ENCODE measurements at regions not wholly inside any gene's neighbourhood (a gene's known extent, or its start where the extent isn't known, plus 50 kb on each side); places are given as distances from the start of the nearest gene placed in this dataset.
"Not testable (repeated sequence)": the region's sequence is repeated elsewhere in the genome, so short reads cannot be mapped to it uniquely, and the experiment has no call there.

DNA sequence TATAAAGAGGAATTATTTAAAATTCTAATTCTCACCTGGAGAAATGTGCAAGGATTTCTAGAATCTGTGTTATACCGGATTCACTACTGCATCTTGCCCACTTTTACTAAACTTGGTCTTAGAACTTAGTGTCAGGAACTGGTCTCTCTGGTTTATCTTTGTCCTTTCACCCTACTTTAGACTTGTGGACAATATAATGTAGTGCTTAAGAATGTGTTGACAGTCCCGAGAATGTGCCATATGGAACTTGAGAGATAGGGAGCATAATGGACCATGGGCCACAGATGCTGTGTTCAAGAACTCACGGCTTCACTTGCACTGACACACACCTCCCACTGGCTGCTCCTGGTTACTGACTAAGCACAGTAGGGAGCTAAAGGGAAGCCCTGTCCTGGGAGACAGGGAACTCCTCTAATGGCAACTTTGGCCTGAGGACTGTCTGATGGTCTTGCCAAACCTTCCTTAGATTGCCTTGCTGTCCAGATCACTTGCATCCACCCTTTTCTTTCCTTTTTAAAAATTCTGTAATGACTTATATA is 476.0 kb upstream of the CHD1 start:
- H3K4me2 ChIP-seq; H3F3A ChIP-seq (replicated peaks; ENCODE audit: insufficient read depth); H3K36me3 ChIP-seq (replicated peaks in 1 of 2; ENCODE audit: control insufficient read depth in 1 of 2, insufficient read depth in 2 of 2, low read length in 1 of 2); H3K79me2 ChIP-seq (ENCODE audit: insufficient read depth); H3K9me3 ChIP-seq; H3K4me3 ChIP-seq (ENCODE audit: low read depth in 2 of 2, low read length in 1 of 2); H3K9me2 ChIP-seq; CTCF ChIA-PET; POLR2A ChIA-PET; H2AFZ ChIP-seq (ENCODE audit: low read depth); H4K20me1 ChIP-seq (ENCODE audit: insufficient read depth); DNase-seq; H3K9ac ChIP-seq; H3K27ac ChIP-seq (ENCODE audit: low read depth in 2 of 2, low read length in 1 of 2); H3K27me3 ChIP-seq (ENCODE audit: insufficient read depth); H3K4me1 ChIP-seq (ENCODE audit: control insufficient read depth in 1 of 2, insufficient read depth in 2 of 2, low read depth in 1 of 2, low read length in 1 of 2): not testable (repeated sequence)
- WGBS (ENCODE audit: low lambda C conversion rate): 17% methylated on average over 3 of the region's 3 CpGs

DNA sequence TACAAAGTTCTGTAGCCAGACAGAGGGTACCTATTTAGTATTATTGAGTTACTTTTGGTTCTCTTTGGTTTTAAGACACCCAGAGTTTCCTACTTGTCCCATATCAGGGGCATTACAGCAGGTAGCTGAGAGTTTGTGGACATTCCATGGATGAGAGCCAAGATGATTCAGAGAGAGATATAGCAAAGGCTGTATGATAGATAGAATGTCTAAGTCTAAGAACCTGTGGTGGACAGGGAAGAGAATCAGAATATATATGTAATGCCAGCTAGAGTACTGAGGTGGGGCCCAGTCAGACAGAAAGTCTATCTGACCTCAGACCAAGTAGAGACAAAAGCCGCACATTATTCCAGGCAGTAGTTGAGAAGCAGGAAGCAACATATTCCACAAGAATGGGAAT is 471.8 kb upstream of the CHD1 start:
- DNase-seq; H3K79me2 ChIP-seq (ENCODE audit: insufficient read depth); H3K9me2 ChIP-seq; H3K9ac ChIP-seq; H3K27ac ChIP-seq (ENCODE audit: low read depth in 2 of 2, low read length in 1 of 2); H2AFZ ChIP-seq (ENCODE audit: low read depth); POLR2A ChIA-PET; H3K4me1 ChIP-seq (ENCODE audit: control insufficient read depth in 1 of 2, insufficient read depth in 2 of 2, low read depth in 1 of 2, low read length in 1 of 2); CTCF ChIA-PET; H3F3A ChIP-seq (replicated peaks; ENCODE audit: insufficient read depth); H3K27me3 ChIP-seq (ENCODE audit: insufficient read depth); H3K4me2 ChIP-seq; H3K4me3 ChIP-seq (ENCODE audit: low read depth in 2 of 2, low read length in 1 of 2); H3K36me3 ChIP-seq (replicated peaks in 1 of 2; ENCODE audit: control insufficient read depth in 1 of 2, insufficient read depth in 2 of 2, low read length in 1 of 2); H3K9me3 ChIP-seq; H4K20me1 ChIP-seq (ENCODE audit: insufficient read depth): not testable (repeated sequence)
- WGBS (ENCODE audit: low lambda C conversion rate): 71% methylated on average over 1 of the region's 1 CpG

GRCh38 chr5:99398976-99399375 is 470.2 kb upstream of the CHD1 start:
- H3K4me3 ChIP-seq (ENCODE audit: low read depth in 2 of 2, low read length in 1 of 2): no peak overlapping the region
- no peaks in the 10 kb centered on the region for H4K20me1 ChIP-seq (ENCODE audit: insufficient read depth)
- no peak overlapping the region for H3K27ac ChIP-seq (ENCODE audit: low read depth in 2 of 2, low read length in 1 of 2)
- H3K9ac ChIP-seq: no peak overlapping the region
- no peaks in the 10 kb centered on the region for H3K9me2 ChIP-seq
- no peak for DNase-seq
- H3K27me3 ChIP-seq (ENCODE audit: insufficient read depth): no peaks in the 10 kb centered on the region
- H2AFZ ChIP-seq (ENCODE audit: low read depth): no peak overlapping the region
- no peaks in the 10 kb centered on the region for H3K4me1 ChIP-seq (ENCODE audit: control insufficient read depth in 1 of 2, insufficient read depth in 2 of 2, low read depth in 1 of 2, low read length in 1 of 2)
- H3F3A ChIP-seq (replicated peaks; ENCODE audit: insufficient read depth): no peaks in the 10 kb centered on the region
- POLR2A ChIA-PET: no interaction called here
- H3K4me2 ChIP-seq: no peak overlapping the region
- CTCF ChIA-PET: no interaction called here
- H3K36me3 ChIP-seq (replicated peaks in 1 of 2; ENCODE audit: control insufficient read depth in 1 of 2, insufficient read depth in 2 of 2, low read length in 1 of 2): no peaks in the 10 kb centered on the region
- no peaks in the 10 kb centered on the region for H3K79me2 ChIP-seq (ENCODE audit: insufficient read depth)
- TF ChIP-seq RXRA (IDR thresholded peaks at IDR 0.05; ENCODE audit: borderline replicate concordance, low read depth) (no peak), YY1 (IDR thresholded peaks at IDR 0.05; ENCODE audit: low read depth) (no peak), TCF12 (IDR thresholded peaks at IDR 0.05) (no peak), RFX5 (IDR thresholded peaks at IDR 0.05; ENCODE audit: low read length) (no peak), SMC3 (IDR thresholded peaks at IDR 0.05; ENCODE audit: low read depth, low read length) (no peak), ELF1 (IDR thresholded peaks at IDR 0.05) (no peak), RCOR1 (IDR thresholded peaks at IDR 0.05; ENCODE audit: low read length) (no peak), RAD21 (IDR thresholded peaks at IDR 0.05; ENCODE audit: low read length) (no peak), JUND (IDR thresholded peaks at IDR 0.05) (no peak), NFIC (IDR thresholded peaks at IDR 0.05; ENCODE audit: borderline replicate concordance) (no peak)
- no peaks in the 10 kb centered on the region for H3K9me3 ChIP-seq

Measured in SK-N-SH (cell line).